ENCODE measurements at regions not wholly inside any gene's neighbourhood (a gene's known extent, or its start where the extent isn't known, plus 50 kb on each side); places are given as distances from the start of the nearest gene placed in this dataset.

GRCh38 chr15:53036641-53037040, 246.5 kb upstream of the ONECUT1 start:
- no peak for DNase-seq
- no peaks in the 10 kb centered on the region for H3K36me3 ChIP-seq (ENCODE audit: insufficient read depth, low read length)

DNA sequence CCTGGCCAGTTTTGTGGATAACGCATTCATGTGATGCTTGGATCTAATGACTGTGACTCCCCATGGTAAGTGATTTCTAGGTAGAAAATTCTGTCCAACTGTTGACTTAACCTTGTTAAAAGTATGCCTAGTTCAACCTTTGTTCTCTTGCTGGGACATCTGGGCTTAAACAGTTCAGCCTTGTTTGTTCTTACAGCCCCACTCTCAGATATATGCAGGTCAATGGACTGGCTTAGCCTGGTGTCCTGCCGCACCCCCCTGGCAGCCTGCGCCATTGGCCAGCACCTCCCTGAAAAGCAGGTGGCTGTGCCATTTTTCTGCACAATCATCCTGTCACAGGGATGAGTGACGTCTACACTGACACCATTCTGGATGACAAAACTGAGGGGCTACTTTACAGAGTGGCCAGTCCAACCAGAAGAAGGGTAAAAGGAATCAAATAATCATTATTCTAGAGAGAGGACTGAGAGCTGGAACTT, 244.7 kb upstream of the ONECUT1 start:
- no peak for TF ChIP-seq EZH2 (IDR thresholded peaks at IDR 0.05; ENCODE audit: borderline replicate concordance, low read depth, low read length, severe bottlenecking)
- TF ChIP-seq, protein P1, sequence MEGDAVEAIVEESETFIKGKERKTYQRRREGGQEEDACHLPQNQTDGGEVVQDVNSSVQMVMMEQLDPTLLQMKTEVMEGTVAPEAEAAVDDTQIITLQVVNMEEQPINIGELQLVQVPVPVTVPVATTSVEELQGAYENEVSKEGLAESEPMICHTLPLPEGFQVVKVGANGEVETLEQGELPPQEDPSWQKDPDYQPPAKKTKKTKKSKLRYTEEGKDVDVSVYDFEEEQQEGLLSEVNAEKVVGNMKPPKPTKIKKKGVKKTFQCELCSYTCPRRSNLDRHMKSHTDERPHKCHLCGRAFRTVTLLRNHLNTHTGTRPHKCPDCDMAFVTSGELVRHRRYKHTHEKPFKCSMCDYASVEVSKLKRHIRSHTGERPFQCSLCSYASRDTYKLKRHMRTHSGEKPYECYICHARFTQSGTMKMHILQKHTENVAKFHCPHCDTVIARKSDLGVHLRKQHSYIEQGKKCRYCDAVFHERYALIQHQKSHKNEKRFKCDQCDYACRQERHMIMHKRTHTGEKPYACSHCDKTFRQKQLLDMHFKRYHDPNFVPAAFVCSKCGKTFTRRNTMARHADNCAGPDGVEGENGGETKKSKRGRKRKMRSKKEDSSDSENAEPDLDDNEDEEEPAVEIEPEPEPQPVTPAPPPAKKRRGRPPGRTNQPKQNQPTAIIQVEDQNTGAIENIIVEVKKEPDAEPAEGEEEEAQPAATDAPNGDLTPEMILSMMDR (IDR thresholded peaks at IDR 0.05; ENCODE audit: borderline replicate concordance, extremely low read depth, low read length, poor library complexity, severe bottlenecking), result no peak
- Histone ChIP-seq H2AFZ (ENCODE audit: low read depth, low read length) (no peak overlapping the region), H3K4me3 (ENCODE audit: low read depth in 1 of 2, low read length in 2 of 2) (no peak overlapping the region), H3K27me3 (ENCODE audit: insufficient read depth, low read length, poor library complexity) (no peaks in the 10 kb centered on the region), H3K9ac (ENCODE audit: low read depth, low read length) (no peak overlapping the region), H3K4me1 (ENCODE audit: insufficient read depth, low read length) (no peaks in the 10 kb centered on the region), H3K4me2 (ENCODE audit: insufficient read depth, low read length) (no peak overlapping the region), H3K9me3 (ENCODE audit: insufficient read depth, low read length, severe bottlenecking) (no peaks in the 10 kb centered on the region), H4K20me1 (ENCODE audit: insufficient read depth, low read length) (no peaks in the 10 kb centered on the region), H3K36me3 (ENCODE audit: insufficient read depth, low read length) (no peaks in the 10 kb centered on the region), H3K27ac (ENCODE audit: low read length) (no peak overlapping the region), H3K79me2 (ENCODE audit: insufficient read depth, low read length) (no peaks in the 10 kb centered on the region)
- DNase-seq (no peak), ATAC-seq (ENCODE audit: insufficient read depth, low read depth) (no peak)

More at GRCh38 chr15:53036641-53037040, 246.5 kb upstream of the ONECUT1 start:
- H3K4me1 ChIP-seq (ENCODE audit: insufficient read depth, low read length), result no peaks in the 10 kb centered on the region
- H3K9ac ChIP-seq (ENCODE audit: low read depth, low read length), result no peak overlapping the region
- no peaks in the 10 kb centered on the region for H4K20me1 ChIP-seq (ENCODE audit: insufficient read depth, low read length)
- no peaks in the 10 kb centered on the region for H3K9me3 ChIP-seq (ENCODE audit: insufficient read depth, low read length, severe bottlenecking)
- no peak overlapping the region for H3K4me3 ChIP-seq (ENCODE audit: low read depth in 1 of 2, low read length in 2 of 2)
- H3K4me2 ChIP-seq (ENCODE audit: insufficient read depth, low read length), result no peak overlapping the region
- ATAC-seq (ENCODE audit: insufficient read depth, low read depth), result no peak
- TF ChIP-seq EZH2 (IDR thresholded peaks at IDR 0.05; ENCODE audit: borderline replicate concordance, low read depth, low read length, severe bottlenecking), result no peak
- TF ChIP-seq, protein P1 (IDR thresholded peaks at IDR 0.05; ENCODE audit: borderline replicate concordance, extremely low read depth, low read length, poor library complexity, severe bottlenecking), result no peak
- no peak overlapping the region for H2AFZ ChIP-seq (ENCODE audit: low read depth, low read length)
- no peaks in the 10 kb centered on the region for H3K79me2 ChIP-seq (ENCODE audit: insufficient read depth, low read length)
- no peaks in the 10 kb centered on the region for H3K27me3 ChIP-seq (ENCODE audit: insufficient read depth, low read length, poor library complexity)
- no peak overlapping the region for H3K27ac ChIP-seq (ENCODE audit: low read length)

GRCh38 chr15:53033709-53034108, 243.6 kb upstream of the ONECUT1 start:
- H3K4me3 ChIP-seq (ENCODE audit: low read depth in 1 of 2, low read length in 2 of 2), result no peak overlapping the region
- no peaks in the 10 kb centered on the region for H3K4me1 ChIP-seq (ENCODE audit: insufficient read depth, low read length)
- H3K36me3 ChIP-seq (ENCODE audit: insufficient read depth, low read length), result no peaks in the 10 kb centered on the region
- no peak overlapping the region for H2AFZ ChIP-seq (ENCODE audit: low read depth, low read length)
- no peak for DNase-seq
- no peaks in the 10 kb centered on the region for H3K9me3 ChIP-seq (ENCODE audit: insufficient read depth, low read length, severe bottlenecking)
- TF ChIP-seq, protein P1 (IDR thresholded peaks at IDR 0.05; ENCODE audit: borderline replicate concordance, extremely low read depth, low read length, poor library complexity, severe bottlenecking), result no peak
- no peak for TF ChIP-seq EZH2 (IDR thresholded peaks at IDR 0.05; ENCODE audit: borderline replicate concordance, low read depth, low read length, severe bottlenecking)
- ATAC-seq (ENCODE audit: insufficient read depth, low read depth), result no peak
- H3K79me2 ChIP-seq (ENCODE audit: insufficient read depth, low read length), result no peaks in the 10 kb centered on the region
- no peak overlapping the region for H3K9ac ChIP-seq (ENCODE audit: low read depth, low read length)
- H3K27me3 ChIP-seq (ENCODE audit: insufficient read depth, low read length, poor library complexity), result no peaks in the 10 kb centered on the region
- no peaks in the 10 kb centered on the region for H4K20me1 ChIP-seq (ENCODE audit: insufficient read depth, low read length)
- no peak overlapping the region for H3K4me2 ChIP-seq (ENCODE audit: insufficient read depth, low read length)
- no peak overlapping the region for H3K27ac ChIP-seq (ENCODE audit: low read length)

- Histone ChIP-seq H3K4me2 (ENCODE audit: insufficient read depth, low read length) (no peak overlapping the region), H2AFZ (ENCODE audit: low read depth, low read length) (no peak overlapping the region)
These were observed 241.3 kb upstream of the ONECUT1 start for GRCh38 chr15:53031469-53031868.

More at GRCh38 chr15:53031469-53031868, 241.3 kb upstream of the ONECUT1 start:
- TF ChIP-seq, protein P1 (IDR thresholded peaks at IDR 0.05; ENCODE audit: borderline replicate concordance, extremely low read depth, low read length, poor library complexity, severe bottlenecking), result no peak
- no peak for TF ChIP-seq EZH2 (IDR thresholded peaks at IDR 0.05; ENCODE audit: borderline replicate concordance, low read depth, low read length, severe bottlenecking)
- Histone ChIP-seq H3K4me3 (ENCODE audit: low read depth in 1 of 2, low read length in 2 of 2) (no peak overlapping the region), H3K4me1 (ENCODE audit: insufficient read depth, low read length) (no peaks in the 10 kb centered on the region), H3K79me2 (ENCODE audit: insufficient read depth, low read length) (no peaks in the 10 kb centered on the region), H3K36me3 (ENCODE audit: insufficient read depth, low read length) (no peaks in the 10 kb centered on the region), H3K27ac (ENCODE audit: low read length) (no peak overlapping the region), H3K9ac (ENCODE audit: low read depth, low read length) (no peak overlapping the region), H3K9me3 (ENCODE audit: insufficient read depth, low read length, severe bottlenecking) (no peaks in the 10 kb centered on the region), H4K20me1 (ENCODE audit: insufficient read depth, low read length) (no peaks in the 10 kb centered on the region), H3K27me3 (ENCODE audit: insufficient read depth, low read length, poor library complexity) (no peaks in the 10 kb centered on the region)
- DNase-seq (no peak), ATAC-seq (ENCODE audit: insufficient read depth, low read depth) (no peak)
